ENCODE measurements at regions not wholly inside any gene's neighbourhood (a gene's known extent, or its start where the extent isn't known, plus 50 kb on each side); places are given as distances from the start of the nearest gene placed in this dataset.

DNA sequence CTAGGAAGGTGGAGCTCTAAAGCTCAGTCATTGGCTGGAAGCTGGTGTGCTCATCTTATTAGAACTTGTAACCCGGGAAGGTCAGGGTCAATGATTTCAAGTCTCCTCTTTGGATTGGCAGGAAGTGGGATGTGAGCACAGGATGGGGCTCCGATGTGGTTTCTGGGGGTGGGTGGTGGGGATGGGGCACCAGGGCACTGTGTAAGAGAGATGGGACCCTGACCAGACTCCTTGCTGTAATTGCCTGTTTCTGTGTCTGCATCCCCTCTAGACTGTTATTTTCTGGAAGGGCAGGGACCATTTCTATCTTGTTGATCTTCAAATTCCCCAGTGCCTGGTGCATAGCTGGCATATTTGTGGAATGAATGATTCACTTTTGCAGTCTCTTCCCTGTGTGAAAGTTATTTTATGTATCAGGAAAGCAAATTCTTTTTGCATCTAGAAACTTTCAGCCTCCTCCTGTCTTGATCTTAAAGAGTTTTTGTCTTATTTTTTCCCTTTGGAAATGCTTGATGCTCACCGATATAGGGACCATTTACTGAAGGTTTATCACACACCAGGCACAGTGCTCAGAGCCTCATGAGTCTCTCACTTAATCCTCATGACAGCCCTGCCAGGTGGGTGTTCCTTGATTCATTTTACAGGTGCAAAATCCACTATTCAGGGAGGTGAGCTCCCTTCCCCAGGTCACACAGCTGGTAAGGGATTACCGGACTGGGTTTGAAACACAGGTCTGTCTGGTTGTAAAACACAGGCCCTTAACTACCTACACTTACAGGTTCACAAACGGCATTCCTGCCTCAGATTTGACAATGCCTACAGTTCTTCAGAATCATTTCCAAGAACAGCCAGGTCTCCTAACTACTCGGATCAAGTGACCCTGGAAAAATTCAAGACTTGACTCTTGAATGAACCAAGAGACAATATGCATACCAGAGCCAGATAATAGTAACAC lies 86.9 kb upstream of the IGF1 start (continued):
- no peak for TF ChIP-seq ASH2L (IDR thresholded peaks at IDR 0.05; ENCODE audit: low read length)
- TF ChIP-seq CHD2 (IDR thresholded peaks at IDR 0.05; ENCODE audit: low read length) = no peak
- no peak for TF ChIP-seq MAFK (IDR thresholded peaks at IDR 0.05; ENCODE audit: low read depth, low read length)
- TF ChIP-seq SIRT6 (IDR thresholded peaks at IDR 0.05; ENCODE audit: low read length) = no peak
- TF ChIP-seq SUZ12 (IDR thresholded peaks at IDR 0.05; ENCODE audit: low read length) = no peak
- no peak for TF ChIP-seq POLR2A (IDR thresholded peaks at IDR 0.05; ENCODE audit: control extremely low read depth in 1 of 2, low read depth in 2 of 2, low read length in 2 of 2)
- no peak for TF ChIP-seq SP1 (IDR thresholded peaks at IDR 0.05; ENCODE audit: low read depth, low read length)

Measured in H1 (cell line).